IPS-20b (cell line): ENCODE measurements at regions not wholly inside any gene's neighbourhood (a gene's known extent, or its start where the extent isn't known, plus 50 kb on each side); places are given as distances from the start of the nearest gene placed in this dataset.

Experiments
- H3K27ac ChIP-seq: one replicate; pipeline ENCODE4 v1.5.1; 2013; ENCODE audit warnings: low read length
- H3K27me3 ChIP-seq: 2 replicates; pipeline ENCODE4 v1.6.1; 2013; ENCODE audit warnings: mild to moderate bottlenecking, low read length, inconsistent platforms; ENCODE audit not compliant: insufficient read depth
- H3K36me3 ChIP-seq: 2 replicates; pipeline ENCODE4 v1.6.1; 2013; ENCODE audit warnings: low read depth, mild to moderate bottlenecking, inconsistent platforms, low read length, moderate library complexity; ENCODE audit not compliant: insufficient read depth
- H3K4me1 ChIP-seq: 2 replicates; pipeline ENCODE4 v1.6.1; 2013; ENCODE audit warnings: mild to moderate bottlenecking, control low read depth, inconsistent platforms, low read length, moderate library complexity; ENCODE audit not compliant: insufficient read depth
- H3K4me3 ChIP-seq: 2 replicates; pipeline ENCODE4 v1.5.1; 2013; ENCODE audit warnings: mild to moderate bottlenecking, low read length, inconsistent platforms
- H3K9ac ChIP-seq: 2 replicates; pipeline ENCODE4 v1.6.1; 2013; ENCODE audit warnings: low read depth, mild to moderate bottlenecking, inconsistent platforms, low read length, moderate library complexity
- H3K9me3 ChIP-seq: 2 replicates; pipeline ENCODE4 v1.6.1; 2013; ENCODE audit warnings: mild to moderate bottlenecking, low read depth, low read length, inconsistent platforms; ENCODE audit not compliant: insufficient read depth

DNA sequence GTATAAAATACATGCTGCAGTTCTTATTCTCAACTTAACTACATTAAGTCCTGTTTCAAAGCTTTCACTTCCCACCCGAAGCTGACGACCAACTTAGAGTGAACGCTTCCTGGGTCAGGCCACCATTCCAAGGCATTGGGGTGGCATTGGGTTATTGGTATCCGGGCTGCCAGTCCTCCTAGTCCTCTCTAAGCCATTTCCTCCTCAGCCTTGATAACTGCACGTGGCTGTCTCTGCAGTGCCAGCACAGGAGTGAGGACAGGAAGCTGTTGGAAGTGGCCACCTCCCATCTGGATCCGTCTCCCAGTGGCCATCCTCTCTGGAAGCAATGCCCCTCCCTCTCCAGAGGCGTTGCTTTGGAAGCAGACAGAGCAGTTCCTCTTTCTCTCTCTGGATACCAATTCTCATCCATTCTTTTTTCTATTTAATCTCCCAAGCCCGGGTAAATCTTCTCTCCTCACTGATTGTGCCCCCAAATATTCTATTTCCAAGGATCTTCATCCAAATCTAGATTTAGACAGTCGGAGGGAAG, 354.7 kb downstream of the EIPR1 start:
- Histone ChIP-seq H3K4me3 (no peak overlapping the region), H3K27me3 (no peaks in the 10 kb centered on the region), H3K4me1 (peaks cover 5% of the 10 kb centered on the region; the same call in 1 of the 2 replicates), H3K9ac (no peak overlapping the region), H3K36me3 (no peaks in the 10 kb centered on the region), H3K9me3 (no peaks in the 10 kb centered on the region), H3K27ac (no peak overlapping the region)

DNA sequence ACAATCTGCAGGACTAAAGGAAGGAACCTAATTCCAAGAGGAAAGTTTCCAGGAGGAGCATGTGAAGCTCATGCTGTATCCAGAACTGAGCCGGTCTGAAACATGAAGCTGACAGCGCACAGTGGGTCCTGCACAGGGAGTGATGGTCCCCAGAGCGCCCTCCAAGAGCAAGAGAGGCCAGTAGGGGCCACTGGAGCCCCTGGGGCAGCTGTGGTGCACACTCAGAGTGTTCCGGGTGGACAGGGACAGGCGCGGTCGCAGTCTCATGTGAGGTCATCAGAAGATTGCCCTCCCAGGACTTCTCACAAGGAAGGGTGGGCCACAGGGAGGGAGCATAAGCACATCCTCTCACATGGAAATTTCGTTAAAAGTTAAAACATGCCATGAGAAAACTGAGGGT, 355.9 kb downstream of the EIPR1 start:
- H3K4me1 ChIP-seq = peaks cover 5% of the 10 kb centered on the region; the same call in 1 of the 2 replicates
- no peaks in the 10 kb centered on the region for H3K27me3 ChIP-seq
- no peak overlapping the region for H3K4me3 ChIP-seq
- H3K36me3 ChIP-seq = no peaks in the 10 kb centered on the region
- H3K27ac ChIP-seq = no peak overlapping the region
- H3K9me3 ChIP-seq = no peaks in the 10 kb centered on the region
- no peak overlapping the region for H3K9ac ChIP-seq

DNA sequence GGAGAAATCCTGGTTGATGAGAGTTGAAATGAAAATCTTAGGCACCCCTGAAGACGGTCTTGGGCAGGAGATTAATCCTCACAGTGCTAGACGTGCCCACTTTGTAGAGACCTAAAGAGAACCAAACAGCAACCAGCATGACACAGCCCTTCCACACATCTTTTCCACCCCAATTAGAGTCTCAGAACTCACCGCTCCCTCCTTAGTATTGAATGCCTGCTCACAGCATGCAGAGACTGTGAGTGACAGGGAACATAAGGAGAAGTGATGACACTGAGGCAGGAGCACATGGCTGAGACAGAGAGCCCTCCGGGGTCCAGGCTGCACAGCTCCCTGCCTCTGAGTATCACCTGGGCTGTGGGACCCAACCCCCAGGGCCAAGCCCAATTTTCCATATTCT, 367.6 kb downstream of the EIPR1 start:
- Histone ChIP-seq H3K4me1 (no peaks in the 10 kb centered on the region), H3K36me3 (no peaks in the 10 kb centered on the region), H3K4me3 (no peak overlapping the region), H3K9me3 (no peaks in the 10 kb centered on the region), H3K27ac (no peak overlapping the region), H3K9ac (no peak overlapping the region), H3K27me3 (no peaks in the 10 kb centered on the region)

DNA sequence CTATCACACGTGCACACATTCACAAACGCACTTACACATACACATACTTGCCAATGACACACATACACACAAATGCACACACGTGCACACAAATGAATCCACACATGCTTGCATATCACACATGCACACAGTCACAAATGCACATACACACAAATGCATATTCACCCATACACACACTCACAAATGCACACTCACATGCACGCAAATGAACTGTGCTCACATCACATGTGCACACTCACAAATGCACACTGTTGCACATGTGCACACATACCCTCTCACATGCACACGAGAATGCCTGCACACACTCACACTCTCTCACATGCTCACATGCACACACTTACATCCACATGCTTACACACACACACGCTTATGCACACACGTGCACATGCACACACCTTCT, 368.1 kb downstream of the EIPR1 start:
- no peaks in the 10 kb centered on the region for H3K27me3 ChIP-seq
- H3K27ac ChIP-seq = no peak overlapping the region
- H3K4me3 ChIP-seq = no peak overlapping the region
- H3K9me3 ChIP-seq = no peaks in the 10 kb centered on the region
- no peaks in the 10 kb centered on the region for H3K4me1 ChIP-seq
- H3K9ac ChIP-seq = no peak overlapping the region
- H3K36me3 ChIP-seq = no peaks in the 10 kb centered on the region

DNA sequence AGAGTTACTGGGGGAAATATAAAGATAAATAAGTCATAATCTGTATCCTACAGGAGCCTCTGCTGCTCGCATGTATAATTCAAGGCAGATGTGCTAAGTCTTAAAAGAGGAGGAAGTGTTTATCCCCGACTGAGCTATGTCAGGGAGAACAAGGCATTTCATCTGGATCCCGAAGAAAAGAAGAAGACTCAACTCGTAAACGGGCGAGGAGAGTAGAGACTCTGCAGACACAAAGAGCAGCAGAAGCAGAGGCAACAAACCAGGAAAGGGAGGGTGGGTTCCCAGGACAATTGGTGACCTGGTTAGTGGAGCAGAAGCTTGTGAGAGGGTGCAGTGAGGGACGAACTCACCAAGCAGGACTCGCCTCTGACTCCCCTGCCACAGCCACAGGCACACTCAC, 368.6 kb downstream of the EIPR1 start:
- Histone ChIP-seq H3K27me3 (no peaks in the 10 kb centered on the region), H3K36me3 (no peaks in the 10 kb centered on the region), H3K4me3 (no peak overlapping the region), H3K27ac (no peak overlapping the region), H3K4me1 (no peaks in the 10 kb centered on the region), H3K9ac (no peak overlapping the region), H3K9me3 (no peaks in the 10 kb centered on the region)

DNA sequence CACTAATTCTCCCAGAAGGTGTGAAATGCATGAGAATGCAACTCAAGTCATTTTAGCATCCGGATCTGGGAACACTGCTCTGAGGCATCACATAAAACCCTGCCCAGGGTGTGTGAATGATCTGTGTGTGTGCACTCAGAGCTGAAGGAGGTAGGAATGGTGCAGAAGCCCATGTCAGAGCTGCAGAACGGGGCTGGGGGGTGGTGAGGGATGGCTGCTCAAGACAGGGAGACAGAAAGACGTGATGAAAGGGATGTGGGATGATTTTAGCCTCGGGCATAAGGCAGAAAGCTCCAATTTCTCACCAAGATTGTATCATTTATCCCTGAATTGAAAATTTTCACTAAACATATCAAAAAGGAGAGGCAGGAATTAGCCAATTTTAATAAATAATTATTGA, 369.1 kb downstream of the EIPR1 start:
- H3K4me1 ChIP-seq = no peaks in the 10 kb centered on the region
- no peaks in the 10 kb centered on the region for H3K36me3 ChIP-seq
- no peaks in the 10 kb centered on the region for H3K27me3 ChIP-seq
- no peak overlapping the region for H3K27ac ChIP-seq
- no peak overlapping the region for H3K4me3 ChIP-seq
- no peaks in the 10 kb centered on the region for H3K9me3 ChIP-seq
- H3K9ac ChIP-seq = no peak overlapping the region

DNA sequence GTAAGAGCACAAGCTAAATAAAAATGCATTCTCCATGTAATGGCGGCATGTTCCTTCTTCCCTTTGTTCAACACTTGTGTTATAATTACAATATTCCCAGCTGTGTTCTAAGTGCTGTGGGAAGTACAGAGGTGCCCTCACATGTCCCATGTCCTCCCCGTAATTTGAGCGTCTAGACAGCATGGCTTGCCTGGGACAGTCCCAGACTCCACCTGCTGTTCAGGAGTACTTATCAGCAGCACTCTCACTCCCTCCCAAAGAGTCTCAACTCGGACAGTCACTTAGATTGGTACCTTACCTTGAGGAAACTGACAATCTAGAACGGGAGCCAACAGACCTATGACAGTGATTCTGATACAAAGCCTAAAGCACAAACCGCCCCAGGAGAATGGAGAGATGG, 370.5 kb downstream of the EIPR1 start:
- H3K9ac ChIP-seq = no peak overlapping the region
- H3K9me3 ChIP-seq = no peaks in the 10 kb centered on the region
- no peaks in the 10 kb centered on the region for H3K27me3 ChIP-seq
- no peaks in the 10 kb centered on the region for H3K4me1 ChIP-seq
- H3K4me3 ChIP-seq = no peak overlapping the region
- H3K27ac ChIP-seq = no peak overlapping the region
- no peaks in the 10 kb centered on the region for H3K36me3 ChIP-seq

DNA sequence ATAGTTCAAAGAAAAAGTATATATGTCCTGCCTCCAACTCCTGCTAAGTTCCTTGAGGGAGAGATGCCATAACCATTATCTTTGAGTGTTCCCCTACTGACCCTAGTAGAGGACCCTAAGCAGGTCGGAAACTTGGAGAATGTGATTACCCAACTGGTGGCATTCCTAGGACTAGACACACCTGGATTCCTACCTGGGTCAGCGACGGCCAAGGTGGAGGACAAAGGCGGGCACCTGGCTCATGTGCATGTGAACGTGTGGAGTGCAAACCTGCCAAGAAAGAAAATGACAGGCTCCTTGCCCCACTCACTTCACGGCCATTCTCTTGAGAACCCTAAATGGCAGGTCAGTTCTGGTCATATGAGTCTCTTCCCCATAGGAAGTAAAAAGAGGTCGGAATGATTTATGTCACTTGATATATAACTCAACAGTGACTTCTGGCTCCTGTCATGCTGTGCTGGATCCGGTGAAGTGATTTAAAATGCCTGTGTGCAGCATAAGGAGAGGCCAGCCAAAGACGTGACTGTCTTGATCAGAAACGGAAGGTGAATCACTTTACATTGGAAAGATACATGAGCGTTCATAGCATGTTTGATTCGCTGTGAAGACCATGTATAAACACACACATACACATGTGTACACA, 371.6 kb downstream of the EIPR1 start:
- H3K27ac ChIP-seq = no peak overlapping the region
- H3K9me3 ChIP-seq = no peaks in the 10 kb centered on the region
- no peaks in the 10 kb centered on the region for H3K36me3 ChIP-seq
- H3K4me1 ChIP-seq = no peaks in the 10 kb centered on the region
- H3K9ac ChIP-seq = no peak overlapping the region
- no peak overlapping the region for H3K4me3 ChIP-seq
- H3K27me3 ChIP-seq = no peaks in the 10 kb centered on the region

DNA sequence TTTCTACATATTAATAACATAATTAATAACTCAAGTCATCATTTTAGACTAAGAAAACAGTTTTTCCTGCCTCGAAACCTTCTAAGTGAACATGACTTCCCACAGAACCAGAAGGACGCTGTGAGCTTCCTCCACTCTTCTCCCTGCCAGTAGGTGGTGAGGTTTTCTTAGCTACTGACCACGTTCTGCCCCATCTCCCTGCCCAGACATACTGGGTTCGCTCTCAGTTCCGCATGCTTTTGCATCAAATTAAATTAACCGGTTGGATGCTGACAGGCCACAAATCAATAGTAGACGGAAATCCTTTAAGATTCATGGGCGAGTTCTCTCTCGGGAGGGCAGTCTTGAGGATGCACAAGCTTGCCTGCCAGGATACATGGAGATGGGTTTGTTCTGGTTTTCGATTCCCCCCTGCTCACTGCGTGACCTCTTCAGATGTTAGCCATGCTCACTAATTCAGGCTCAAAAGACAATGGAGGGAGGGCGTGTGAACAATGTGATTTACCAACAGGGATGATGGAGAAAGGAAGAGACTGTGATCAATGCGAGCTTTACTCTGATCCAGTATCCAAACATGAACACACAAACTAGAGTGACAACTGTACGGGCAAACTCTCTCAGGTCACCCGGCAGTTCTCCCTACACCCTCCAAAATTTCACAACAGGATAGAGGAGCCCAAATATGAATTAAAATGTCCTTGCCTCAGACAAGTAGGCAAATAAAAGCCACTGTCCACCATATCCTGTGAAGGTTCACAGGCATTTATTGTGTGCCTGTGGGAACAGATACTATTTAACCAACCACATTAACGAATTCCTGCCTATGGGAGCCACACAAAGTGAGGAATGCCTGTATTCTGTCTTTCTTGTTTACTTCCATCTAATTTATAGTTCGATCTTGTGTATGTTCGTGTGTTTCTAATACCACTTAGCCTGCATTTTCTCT, 375.7 kb downstream of the EIPR1 start:
- Histone ChIP-seq H3K36me3 (no peaks in the 10 kb centered on the region), H3K9me3 (no peaks in the 10 kb centered on the region), H3K4me1 (no peaks in the 10 kb centered on the region), H3K4me3 (no peak overlapping the region), H3K27ac (no peak overlapping the region), H3K9ac (no peak overlapping the region), H3K27me3 (no peaks in the 10 kb centered on the region)

DNA sequence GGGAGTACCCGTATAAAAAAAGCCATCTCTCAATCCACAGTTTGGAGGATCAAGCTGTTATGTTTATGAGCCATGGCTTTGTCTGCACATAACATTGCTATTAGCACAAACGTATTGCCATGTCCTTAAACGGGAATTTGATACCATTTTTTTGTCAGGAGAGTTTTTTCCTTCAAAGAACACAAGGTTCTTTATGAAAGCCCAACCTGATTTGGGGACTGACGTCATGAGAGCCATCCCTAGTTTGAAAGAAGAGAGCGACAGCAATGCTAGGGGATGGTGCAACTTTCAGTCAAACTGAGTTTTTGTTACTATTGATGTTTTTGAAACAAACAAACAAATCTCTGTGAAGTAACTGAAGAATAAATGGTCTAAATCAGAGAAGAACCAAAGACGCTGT, 376.6 kb downstream of the EIPR1 start:
- no peak overlapping the region for H3K27ac ChIP-seq
- no peak overlapping the region for H3K9ac ChIP-seq
- H3K36me3 ChIP-seq = no peaks in the 10 kb centered on the region
- no peak overlapping the region for H3K4me3 ChIP-seq
- no peaks in the 10 kb centered on the region for H3K27me3 ChIP-seq
- no peaks in the 10 kb centered on the region for H3K4me1 ChIP-seq
- no peaks in the 10 kb centered on the region for H3K9me3 ChIP-seq

DNA sequence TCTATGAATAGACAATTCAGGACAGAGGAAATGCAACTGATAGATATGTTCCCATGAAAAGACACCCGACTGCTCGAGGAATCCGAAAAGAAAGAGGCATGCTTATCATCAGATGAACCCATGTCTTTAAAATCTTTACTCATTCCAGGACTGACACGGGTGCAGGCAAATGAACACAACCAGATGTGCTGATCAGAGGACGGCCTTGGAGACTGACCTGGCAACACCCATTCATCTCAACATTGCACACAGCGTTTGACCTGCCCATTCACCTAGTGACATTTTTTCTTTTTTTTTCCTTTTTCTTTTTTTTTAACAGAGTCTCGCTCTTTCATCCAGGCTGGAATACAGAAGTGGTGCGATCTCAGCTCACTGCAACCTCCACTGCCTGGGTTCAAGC, 377.5 kb downstream of the EIPR1 start:
- H3K4me1 ChIP-seq = no peaks in the 10 kb centered on the region
- no peaks in the 10 kb centered on the region for H3K9me3 ChIP-seq
- H3K27ac ChIP-seq = no peak overlapping the region
- no peaks in the 10 kb centered on the region for H3K27me3 ChIP-seq
- H3K4me3 ChIP-seq = no peak overlapping the region
- no peak overlapping the region for H3K9ac ChIP-seq
- no peaks in the 10 kb centered on the region for H3K36me3 ChIP-seq

DNA sequence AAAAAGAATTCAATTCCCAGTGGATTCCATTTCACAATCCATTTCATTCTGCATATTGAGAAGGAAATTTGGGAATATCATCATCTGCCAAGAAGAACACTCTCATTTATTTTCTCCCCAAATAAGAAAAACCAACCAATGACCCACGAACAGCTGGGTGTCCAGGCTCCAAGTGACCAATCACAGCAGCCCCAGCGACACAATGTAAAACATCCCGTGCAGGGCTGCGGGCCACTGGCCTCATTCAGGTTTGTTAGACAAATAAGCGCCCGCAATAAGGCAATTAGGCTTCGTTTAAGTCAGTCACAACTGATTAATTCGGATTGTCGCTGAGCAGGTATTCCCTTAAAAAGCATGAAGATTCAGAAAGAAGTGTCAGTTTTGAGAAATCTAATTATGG, 378.6 kb downstream of the EIPR1 start:
- Histone ChIP-seq H3K27ac (no peak overlapping the region), H3K27me3 (no peaks in the 10 kb centered on the region), H3K9me3 (no peaks in the 10 kb centered on the region), H3K4me1 (no peaks in the 10 kb centered on the region), H3K4me3 (no peak overlapping the region), H3K9ac (no peak overlapping the region), H3K36me3 (no peaks in the 10 kb centered on the region)
